ENCODE measurements at regions not wholly inside any gene's neighbourhood (a gene's known extent, or its start where the extent isn't known, plus 50 kb on each side); places are given as distances from the start of the nearest gene placed in this dataset.
"Not testable (repeated sequence)": the region's sequence is repeated elsewhere in the genome, so short reads cannot be mapped to it uniquely, and the experiment has no call there.

DNA sequence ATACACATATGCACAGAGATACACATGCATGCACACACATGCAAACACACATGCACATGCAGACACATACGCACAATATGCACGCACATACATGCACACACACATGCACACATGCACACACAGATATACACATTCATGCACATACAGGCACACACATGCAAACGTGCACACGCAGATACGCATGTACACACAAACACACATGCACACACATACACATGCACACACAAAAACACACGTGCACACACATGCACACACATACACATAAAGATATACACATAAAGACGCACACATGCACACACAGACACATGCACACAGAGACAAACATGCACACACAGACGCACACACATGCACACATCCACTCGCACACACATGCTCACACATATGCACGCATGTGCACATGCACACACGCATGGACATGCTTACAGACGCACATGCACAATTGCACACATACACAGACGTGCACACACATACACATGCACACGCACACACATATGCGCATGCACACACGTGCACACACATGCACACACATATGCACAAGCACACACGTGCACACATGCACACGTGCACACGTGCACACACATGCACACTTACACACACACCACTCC lies 145.2 kb downstream of the ADRA2C start:
- Histone ChIP-seq H3K27me3 (ENCODE audit: insufficient read depth, low read length) (no peaks in the 10 kb centered on the region), H3K4me1 (ENCODE audit: control insufficient read depth in 1 of 2, insufficient read depth in 2 of 2, low read length in 2 of 2) (no peaks in the 10 kb centered on the region), H2BK12ac (ENCODE audit: low read length) (no peak overlapping the region), H3K36me3 (ENCODE audit: control insufficient read depth in 1 of 2, insufficient read depth in 2 of 2, low read length in 2 of 2) (no peaks in the 10 kb centered on the region), H3K9ac (ENCODE audit: low read length) (peak overlapping the region; percentile 8), H4K12ac (ENCODE audit: low read depth, low read length) (no peak overlapping the region), H3K23ac (ENCODE audit: low read length) (peak overlapping the region; percentile 50), H2AK5ac (ENCODE audit: low read length) (no peak overlapping the region), H3K79me1 (ENCODE audit: low read length) (no peaks in the 10 kb centered on the region), H3K18ac (ENCODE audit: low read length) (no peak overlapping the region), H4K91ac (ENCODE audit: low read depth, low read length) (no peak overlapping the region), H3K4ac (ENCODE audit: low read depth, low read length) (no peak overlapping the region), H2AFZ (ENCODE audit: insufficient read depth, low read length, poor library complexity) (no peak overlapping the region), H3K4me3 (ENCODE audit: low read depth, low read length) (peak overlapping the region; percentile 50), H3K9me3 (ENCODE audit: insufficient read depth, low read depth, low read length) (peaks cover 7% of the 10 kb centered on the region), H3K14ac (ENCODE audit: low read length) (no peak overlapping the region), H4K8ac (ENCODE audit: low read depth, low read length) (no peak overlapping the region), H3K4me2 (ENCODE audit: low read length) (no peak overlapping the region), H3K79me2 (ENCODE audit: control insufficient read depth, insufficient read depth, low read length, poor library complexity) (no peaks in the 10 kb centered on the region), H3K27ac (ENCODE audit: low read depth, low read length) (no peak overlapping the region), H2BK5ac (ENCODE audit: low read depth, low read length, poor library complexity) (no peak overlapping the region), H2BK120ac (ENCODE audit: insufficient read depth, low read length, poor library complexity) (no peak overlapping the region)
- no peak for DNase-seq
- WGBS (ENCODE audit: extremely low coverage, insufficient coverage, insufficient read length), result no CpG with 5 or more reads among the region's 19 CpGs

DNA sequence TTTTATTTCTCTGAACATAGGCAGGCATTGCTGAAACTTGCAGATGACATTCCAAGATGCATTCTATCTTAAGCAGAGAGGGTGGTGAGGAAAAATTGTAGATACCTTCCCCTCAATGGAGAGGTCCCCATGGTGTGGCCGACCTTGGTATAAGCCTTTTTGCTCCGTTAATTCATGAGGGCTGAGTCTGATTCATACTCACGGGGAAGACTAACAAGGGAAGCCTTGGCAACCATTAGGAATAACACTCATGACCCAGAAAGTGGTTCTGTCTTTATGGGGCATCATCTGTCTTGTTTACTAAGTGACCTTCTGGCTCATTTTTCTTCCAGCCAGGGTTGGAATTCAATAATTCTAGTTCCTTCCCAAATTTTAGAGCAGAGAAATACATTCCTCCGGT lies 148.3 kb downstream of the ADRA2C start:
- H3K4me2 ChIP-seq (ENCODE audit: low read length); H3K4me3 ChIP-seq (ENCODE audit: low read depth, low read length); H3K79me2 ChIP-seq (ENCODE audit: control insufficient read depth, insufficient read depth, low read length, poor library complexity); H2BK12ac ChIP-seq (ENCODE audit: low read length); H3K27me3 ChIP-seq (ENCODE audit: insufficient read depth, low read length); H2AFZ ChIP-seq (ENCODE audit: insufficient read depth, low read length, poor library complexity); H3K36me3 ChIP-seq (ENCODE audit: control insufficient read depth in 1 of 2, insufficient read depth in 2 of 2, low read length in 2 of 2); H2BK120ac ChIP-seq (ENCODE audit: insufficient read depth, low read length, poor library complexity); H3K79me1 ChIP-seq (ENCODE audit: low read length); H2BK5ac ChIP-seq (ENCODE audit: low read depth, low read length, poor library complexity); H4K8ac ChIP-seq (ENCODE audit: low read depth, low read length); H3K4ac ChIP-seq (ENCODE audit: low read depth, low read length); H2AK5ac ChIP-seq (ENCODE audit: low read length); H3K9ac ChIP-seq (ENCODE audit: low read length); DNase-seq; H4K12ac ChIP-seq (ENCODE audit: low read depth, low read length); H3K23ac ChIP-seq (ENCODE audit: low read length); H3K18ac ChIP-seq (ENCODE audit: low read length); H3K14ac ChIP-seq (ENCODE audit: low read length); H4K91ac ChIP-seq (ENCODE audit: low read depth, low read length); H3K4me1 ChIP-seq (ENCODE audit: control insufficient read depth in 1 of 2, insufficient read depth in 2 of 2, low read length in 2 of 2); H3K27ac ChIP-seq (ENCODE audit: low read depth, low read length); H3K9me3 ChIP-seq (ENCODE audit: insufficient read depth, low read depth, low read length): not testable (repeated sequence)
- no CpG with 5 or more reads among the region's 4 CpGs for WGBS (ENCODE audit: extremely low coverage, insufficient coverage, insufficient read length)

DNA sequence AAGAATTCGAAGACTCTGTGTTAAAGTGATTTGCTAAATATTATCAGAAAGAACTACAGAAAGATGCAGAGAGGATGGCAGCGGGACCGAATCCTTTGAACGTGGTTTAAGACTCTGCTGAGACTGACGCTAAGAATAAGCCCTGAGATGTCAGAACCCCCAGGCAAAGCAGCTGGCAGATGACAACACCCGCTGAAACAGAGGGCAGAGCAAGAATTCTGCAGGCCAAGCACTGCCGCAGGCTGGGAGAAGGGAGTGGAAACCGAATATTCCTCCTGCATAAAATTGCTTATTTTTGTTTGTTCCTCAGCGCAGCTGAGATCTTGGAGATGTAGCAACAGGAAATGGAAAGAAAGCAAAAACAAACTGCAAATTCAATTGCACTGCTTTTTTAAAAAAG lies 153.3 kb downstream of the ADRA2C start:
- H4K91ac ChIP-seq (ENCODE audit: low read depth, low read length); H4K12ac ChIP-seq (ENCODE audit: low read depth, low read length); H3K4me1 ChIP-seq (ENCODE audit: control insufficient read depth in 1 of 2, insufficient read depth in 2 of 2, low read length in 2 of 2); H3K4ac ChIP-seq (ENCODE audit: low read depth, low read length); H3K27ac ChIP-seq (ENCODE audit: low read depth, low read length); H2AFZ ChIP-seq (ENCODE audit: insufficient read depth, low read length, poor library complexity); H3K14ac ChIP-seq (ENCODE audit: low read length); H3K79me1 ChIP-seq (ENCODE audit: low read length); H3K18ac ChIP-seq (ENCODE audit: low read length); H4K8ac ChIP-seq (ENCODE audit: low read depth, low read length); H2BK120ac ChIP-seq (ENCODE audit: insufficient read depth, low read length, poor library complexity); H3K36me3 ChIP-seq (ENCODE audit: control insufficient read depth in 1 of 2, insufficient read depth in 2 of 2, low read length in 2 of 2); H3K23ac ChIP-seq (ENCODE audit: low read length); H3K9ac ChIP-seq (ENCODE audit: low read length); H3K4me3 ChIP-seq (ENCODE audit: low read depth, low read length); H2BK5ac ChIP-seq (ENCODE audit: low read depth, low read length, poor library complexity); H3K27me3 ChIP-seq (ENCODE audit: insufficient read depth, low read length); H2BK12ac ChIP-seq (ENCODE audit: low read length); H3K9me3 ChIP-seq (ENCODE audit: insufficient read depth, low read depth, low read length); H3K79me2 ChIP-seq (ENCODE audit: control insufficient read depth, insufficient read depth, low read length, poor library complexity); H2AK5ac ChIP-seq (ENCODE audit: low read length); H3K4me2 ChIP-seq (ENCODE audit: low read length): not testable (repeated sequence)
- no CpG with 5 or more reads among the region's 9 CpGs for WGBS (ENCODE audit: extremely low coverage, insufficient coverage, insufficient read length)
- peak; percentile 69 to 73 for DNase-seq

- H3K9ac ChIP-seq (ENCODE audit: low read length); H3K36me3 ChIP-seq (ENCODE audit: control insufficient read depth in 1 of 2, insufficient read depth in 2 of 2, low read length in 2 of 2); H3K23ac ChIP-seq (ENCODE audit: low read length); H2BK12ac ChIP-seq (ENCODE audit: low read length); H2BK5ac ChIP-seq (ENCODE audit: low read depth, low read length, poor library complexity); H2BK120ac ChIP-seq (ENCODE audit: insufficient read depth, low read length, poor library complexity); H2AK5ac ChIP-seq (ENCODE audit: low read length); H3K4me3 ChIP-seq (ENCODE audit: low read depth, low read length); H3K14ac ChIP-seq (ENCODE audit: low read length); DNase-seq; H2AFZ ChIP-seq (ENCODE audit: insufficient read depth, low read length, poor library complexity); H4K12ac ChIP-seq (ENCODE audit: low read depth, low read length); H3K79me1 ChIP-seq (ENCODE audit: low read length); H3K9me3 ChIP-seq (ENCODE audit: insufficient read depth, low read depth, low read length); H3K4ac ChIP-seq (ENCODE audit: low read depth, low read length); H4K8ac ChIP-seq (ENCODE audit: low read depth, low read length); H3K4me1 ChIP-seq (ENCODE audit: control insufficient read depth in 1 of 2, insufficient read depth in 2 of 2, low read length in 2 of 2); H3K27me3 ChIP-seq (ENCODE audit: insufficient read depth, low read length); H3K18ac ChIP-seq (ENCODE audit: low read length); H3K27ac ChIP-seq (ENCODE audit: low read depth, low read length); H3K79me2 ChIP-seq (ENCODE audit: control insufficient read depth, insufficient read depth, low read length, poor library complexity); H3K4me2 ChIP-seq (ENCODE audit: low read length): not testable (repeated sequence)
- no CpG with 5 or more reads among the region's 3 CpGs for WGBS (ENCODE audit: extremely low coverage, insufficient coverage, insufficient read length)
- H4K91ac ChIP-seq (ENCODE audit: low read depth, low read length), result peak overlapping the region; percentile 14
These were observed 155.7 kb downstream of the ADRA2C start for GRCh38 chr4:3921902-3922301.

Measured in trophoblast cell (in vitro differentiated cells and primary cell).